GM21786 (cell line): ENCODE measurements at regions not wholly inside any gene's neighbourhood (a gene's known extent, or its start where the extent isn't known, plus 50 kb on each side); places are given as distances from the start of the nearest gene placed in this dataset.

Source experiments
- ATAC-seq: cut with Tn5 transposase; IDR thresholded peaks from one replicate; pipeline ENCODE4 v1.9.1; 2021; ENCODE audit not compliant: unreplicated experiment

DNA sequence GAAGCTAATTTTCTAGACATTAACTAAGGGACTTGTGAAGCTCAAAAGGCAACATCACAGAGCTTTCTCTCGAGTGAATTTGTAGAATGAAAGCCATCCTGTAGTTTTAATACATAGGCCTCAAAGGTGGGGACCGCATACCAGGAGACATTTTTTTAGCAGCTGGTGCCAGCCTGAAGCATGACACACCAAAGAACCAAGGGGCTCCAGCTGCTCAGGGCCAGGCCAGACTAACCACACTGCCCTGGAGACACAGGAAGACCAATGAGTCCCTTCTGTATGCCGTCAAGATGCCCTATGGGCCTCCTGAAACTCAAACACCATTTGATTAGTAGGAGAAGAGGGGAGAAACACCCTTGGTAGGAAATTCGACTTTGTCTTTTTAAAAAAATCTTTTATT lies 113.9 kb upstream of the CACNA1E start:
- ATAC-seq = no peak

DNA sequence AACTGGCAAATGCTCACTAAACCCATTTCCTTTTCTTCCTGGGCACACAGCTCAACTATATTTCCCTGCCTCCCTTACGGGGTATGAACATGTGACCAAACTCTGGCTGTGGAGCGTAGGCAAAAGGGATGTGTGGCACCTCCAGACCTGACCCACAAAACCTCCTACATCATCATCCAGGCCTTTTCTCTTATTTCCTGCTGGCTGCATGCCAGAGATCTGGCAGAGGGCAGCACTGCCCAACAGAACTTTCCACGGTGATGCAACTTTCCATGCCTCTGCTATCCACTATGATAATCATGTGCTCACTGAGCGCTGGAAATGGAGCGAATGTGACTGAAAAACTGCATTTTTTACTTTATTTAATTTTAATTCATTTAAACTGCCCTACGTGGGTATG lies 99.6 kb upstream of the CACNA1E start:
- no peak for ATAC-seq

DNA sequence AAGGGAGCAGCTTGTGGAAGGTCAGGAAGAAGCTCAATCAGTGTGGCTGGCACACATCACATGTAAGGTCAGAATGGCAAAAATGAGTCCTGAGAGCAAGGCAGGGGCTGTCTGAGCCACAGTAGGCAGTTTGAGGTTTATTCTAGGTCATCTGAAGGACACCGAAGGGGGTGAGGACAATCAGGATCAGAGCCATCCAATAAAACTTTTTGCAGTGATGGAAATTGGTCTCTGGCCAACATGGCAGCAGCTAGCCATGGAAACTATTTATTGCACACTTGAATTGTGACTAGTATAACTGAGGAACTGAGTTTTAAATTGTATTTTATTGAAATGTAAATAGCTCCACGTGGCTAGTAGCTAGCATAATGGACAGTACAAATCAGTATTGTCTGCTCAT lies 97.0 kb upstream of the CACNA1E start:
- ATAC-seq = no peak

DNA sequence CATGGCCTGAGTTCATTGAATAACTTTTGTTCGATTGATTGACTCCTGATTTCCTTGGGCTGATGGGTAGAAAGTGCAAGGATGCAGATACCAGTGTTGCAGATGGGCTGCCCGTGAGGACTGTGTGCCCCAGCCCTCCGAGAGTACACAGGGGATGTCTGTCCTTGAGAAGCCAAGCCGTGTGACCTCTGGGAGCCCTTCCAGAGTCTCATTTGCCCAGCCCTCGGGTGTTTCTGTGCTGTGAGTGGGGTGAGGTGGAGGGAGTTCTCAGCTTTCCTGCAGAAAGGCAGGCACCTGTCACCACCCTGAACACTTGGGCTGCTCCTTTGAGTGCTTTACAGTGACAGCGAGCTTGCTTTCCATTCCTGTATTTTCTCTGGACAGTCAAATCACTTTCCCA lies 96.4 kb upstream of the CACNA1E start:
- ATAC-seq = no peak

DNA sequence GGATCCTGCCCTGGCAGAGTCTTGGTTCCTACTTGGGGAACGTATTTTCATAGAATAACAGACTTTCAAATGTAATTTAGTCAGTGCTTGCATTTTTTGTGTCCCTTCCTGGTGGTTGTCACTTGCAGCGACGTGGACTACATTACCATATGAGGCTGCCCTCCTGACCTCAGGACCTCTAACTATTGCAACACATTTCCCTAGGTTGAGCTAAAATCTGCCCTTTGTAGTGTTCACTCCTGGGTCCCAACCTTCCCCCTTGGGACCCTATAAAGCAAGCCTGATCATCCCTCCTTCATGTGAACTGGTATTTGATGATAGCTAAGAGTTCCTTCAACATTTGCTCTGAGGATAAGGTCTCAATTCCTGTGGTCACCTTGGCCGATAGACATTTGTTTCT lies 95.6 kb upstream of the CACNA1E start:
- ATAC-seq = no peak

DNA sequence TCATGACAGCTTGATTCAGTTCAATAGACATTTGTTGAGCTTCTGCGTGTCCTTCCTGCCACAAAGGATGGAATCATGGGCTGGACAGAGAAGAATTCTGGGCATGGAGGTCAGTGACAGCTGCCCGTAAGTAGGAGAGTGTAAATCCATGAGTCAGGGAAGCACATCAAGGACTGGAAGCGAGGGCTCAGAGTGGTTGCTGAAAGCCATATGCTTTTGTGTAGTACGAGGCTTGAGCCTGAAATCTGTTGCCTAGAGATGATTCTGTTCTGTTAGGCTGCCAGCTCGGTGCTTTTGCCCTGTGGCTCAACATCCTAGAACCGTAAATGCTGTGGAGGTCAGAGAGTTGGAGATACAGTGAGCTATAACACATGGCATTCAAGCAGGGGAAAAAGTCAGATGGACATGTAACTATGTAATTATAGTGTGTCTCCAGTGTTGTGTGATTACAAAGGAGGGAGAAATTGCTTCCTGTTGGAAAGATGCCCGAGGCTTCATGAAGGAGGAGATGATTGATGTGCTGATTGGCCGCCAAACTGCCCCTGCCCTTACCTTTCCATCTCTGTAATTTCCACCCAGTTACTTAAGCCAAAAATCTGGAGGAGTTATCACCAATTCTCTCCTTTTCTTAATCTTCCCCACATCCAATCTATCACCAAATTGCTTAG lies 92.8 kb upstream of the CACNA1E start:
- no peak for ATAC-seq

DNA sequence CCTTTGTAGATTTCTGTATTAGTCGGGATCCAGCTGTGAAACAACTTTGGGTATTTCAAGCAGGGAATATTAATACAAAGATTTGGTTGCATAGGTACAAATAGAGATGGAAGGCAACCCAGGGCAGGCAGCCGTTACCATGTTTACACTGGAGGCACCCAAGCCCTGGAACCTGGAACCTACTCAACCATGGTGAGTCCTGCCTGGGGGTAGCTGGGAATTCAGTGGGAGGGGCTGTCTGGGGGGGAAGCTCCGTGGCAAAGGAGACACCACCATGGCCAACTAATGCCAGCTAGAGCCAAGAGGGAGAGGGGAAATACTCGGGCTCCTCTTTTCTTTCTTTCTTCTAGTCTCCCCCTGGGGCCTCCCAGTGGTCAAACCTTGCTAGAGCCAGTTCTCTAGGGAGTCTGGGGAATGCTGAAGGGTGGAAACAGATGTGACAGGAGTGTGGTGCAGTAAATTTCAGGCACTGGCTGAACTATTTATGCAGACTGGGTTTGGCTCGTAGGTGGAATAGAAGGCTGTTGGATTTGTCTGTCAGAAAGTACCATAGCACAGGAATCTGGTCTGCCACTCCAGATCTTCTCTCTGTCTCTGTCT lies 91.9 kb upstream of the CACNA1E start:
- no peak for ATAC-seq

DNA sequence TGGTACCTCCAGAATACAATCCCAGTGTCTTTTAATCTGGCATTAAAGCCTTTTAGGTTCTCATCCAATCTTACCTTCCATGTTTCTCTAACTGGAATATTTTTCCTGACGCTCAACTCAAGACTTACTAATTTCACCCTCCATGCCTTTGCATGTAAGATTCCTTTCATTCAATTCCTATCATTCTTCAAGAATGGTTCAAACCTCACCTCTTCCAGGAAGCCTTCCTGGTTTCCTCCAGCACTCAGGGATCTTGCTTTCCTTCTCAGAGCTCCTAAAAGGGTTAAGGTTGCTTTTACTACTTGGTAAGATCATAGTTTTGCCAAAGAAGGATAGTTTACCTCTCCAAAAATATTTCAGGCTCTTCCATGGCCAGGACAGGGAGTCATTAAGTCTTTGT lies 91.2 kb upstream of the CACNA1E start:
- no peak for ATAC-seq

DNA sequence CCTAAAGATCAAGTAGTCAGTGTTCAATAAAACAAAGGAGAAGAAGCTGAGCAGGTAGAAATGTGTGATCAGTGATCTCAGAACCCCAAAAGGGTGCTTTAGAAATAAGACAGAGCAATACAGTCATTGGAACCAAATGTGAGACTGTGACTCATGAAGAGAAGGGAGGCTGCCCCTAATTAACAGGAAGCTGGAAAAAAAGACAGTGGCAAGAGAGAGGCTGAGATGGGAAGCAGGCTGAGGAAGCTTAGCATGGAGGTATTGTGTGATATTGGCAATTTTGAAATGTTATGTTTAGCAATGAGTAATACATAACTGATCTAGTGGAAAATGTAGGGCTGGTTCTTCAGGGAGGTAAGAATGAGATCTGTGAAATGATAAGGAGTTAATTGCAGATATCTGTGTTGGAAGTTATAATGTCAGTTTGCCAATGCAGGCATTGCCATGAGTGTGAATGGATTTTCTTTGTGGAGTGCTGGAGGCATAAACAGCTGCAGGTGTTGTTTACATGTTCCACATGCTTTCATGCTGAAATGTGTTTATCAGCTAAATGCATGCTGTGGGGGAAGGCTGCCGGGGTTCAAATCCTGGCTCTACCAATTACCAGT lies 90.6 kb upstream of the CACNA1E start:
- no peak for ATAC-seq

DNA sequence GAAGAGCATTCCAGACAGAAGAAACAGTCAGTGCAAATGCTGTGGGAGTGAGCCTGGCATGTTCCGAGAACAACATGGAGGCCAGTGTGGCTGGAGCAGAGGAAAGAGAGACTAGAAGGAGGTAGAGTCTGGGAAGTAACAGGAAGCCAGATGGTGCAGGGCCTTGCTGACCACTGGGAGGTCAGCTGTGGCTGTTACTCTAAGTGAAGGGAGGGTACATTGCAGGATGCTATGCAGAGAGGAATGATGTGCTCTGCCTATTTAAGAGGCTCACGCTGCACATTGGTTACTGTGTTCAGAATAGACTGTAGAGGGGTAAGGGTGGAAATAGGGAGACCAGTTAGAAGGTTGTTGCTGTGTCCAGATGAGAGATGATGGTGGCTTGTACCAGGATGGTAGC lies 88.6 kb upstream of the CACNA1E start:
- no peak for ATAC-seq

DNA sequence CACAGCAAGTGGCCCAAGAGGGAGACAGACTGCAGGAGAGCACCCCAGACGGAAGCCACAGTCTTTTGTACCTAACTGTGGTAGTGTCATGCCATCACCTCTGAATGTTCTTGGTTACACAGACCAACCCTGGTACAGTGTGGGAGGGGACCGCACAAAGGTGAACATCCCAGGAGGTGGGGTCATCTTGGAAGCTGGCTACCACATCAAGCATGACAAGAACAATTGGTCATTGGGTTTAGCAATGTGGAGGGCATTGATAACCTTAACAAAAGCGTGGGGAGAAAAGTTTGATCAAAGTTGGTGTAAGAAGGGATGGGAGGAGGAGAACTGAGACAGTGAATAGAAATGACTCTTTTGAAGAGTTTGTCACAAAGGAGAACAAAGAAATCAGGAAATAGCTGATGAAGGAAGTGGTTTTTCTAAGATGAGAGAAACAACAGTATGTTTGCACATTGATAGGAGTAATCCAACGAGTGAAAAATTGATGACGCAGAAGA lies 87.1 kb upstream of the CACNA1E start:
- ATAC-seq = no peak

DNA sequence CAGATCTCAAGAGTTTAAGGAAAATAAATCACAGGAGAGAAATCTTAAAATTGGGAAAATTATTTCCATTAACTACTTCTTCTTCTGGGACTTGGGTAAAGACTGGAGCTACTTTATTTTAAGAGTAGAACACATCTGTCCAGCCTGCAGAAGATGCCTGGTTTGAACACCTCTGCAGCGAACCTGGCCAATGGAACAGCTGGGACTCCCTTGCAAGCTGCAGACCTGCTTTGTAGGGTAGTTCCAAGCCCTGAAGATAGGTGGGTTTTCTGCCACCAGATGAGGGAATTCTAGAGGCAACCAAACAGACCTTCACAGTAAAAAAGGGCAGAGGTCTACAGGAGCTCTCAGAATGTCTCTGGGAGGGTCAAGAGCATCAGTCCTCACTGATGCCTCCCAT lies 86.5 kb upstream of the CACNA1E start:
- no peak for ATAC-seq

DNA sequence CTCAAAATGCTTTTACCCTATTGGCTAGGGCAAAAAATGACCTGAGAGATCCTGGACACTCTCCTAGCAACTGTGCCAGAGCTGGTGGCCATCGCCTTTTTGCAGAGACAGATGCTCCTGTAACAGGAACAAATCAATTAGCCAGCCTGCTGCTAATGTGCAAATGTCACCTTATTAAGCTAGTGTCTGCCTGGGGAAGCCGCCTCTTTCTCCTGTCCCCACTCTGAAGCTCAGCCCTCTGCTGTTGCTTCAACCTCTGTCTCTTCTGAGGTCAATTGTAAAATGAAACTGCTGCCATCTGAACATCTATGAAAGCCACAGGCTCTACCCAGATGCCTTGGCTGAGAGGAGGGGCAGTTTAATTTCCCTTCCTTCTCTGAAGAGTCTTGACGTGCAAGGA lies 85.5 kb upstream of the CACNA1E start:
- peak; percentile 80 for ATAC-seq

DNA sequence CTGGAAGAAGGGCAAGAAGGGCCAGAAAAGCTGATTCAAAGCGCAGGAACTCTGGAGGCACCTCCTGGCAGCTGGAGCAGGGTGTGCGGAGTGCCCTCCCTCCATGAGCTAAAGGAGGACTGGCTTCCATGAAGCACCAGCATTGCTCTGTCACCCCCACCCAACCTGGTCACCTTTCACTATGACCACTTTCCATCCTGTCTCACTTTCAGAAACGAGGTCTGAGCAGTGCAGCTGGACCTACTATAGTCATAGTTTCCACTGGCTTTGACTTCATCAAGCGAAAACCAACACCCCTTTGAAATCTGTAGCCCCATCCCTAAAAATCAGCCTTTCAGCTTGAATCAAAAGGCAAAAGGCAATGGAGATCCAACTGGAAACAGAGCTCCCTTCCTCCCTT lies 84.8 kb upstream of the CACNA1E start:
- ATAC-seq = peak; percentile 87

DNA sequence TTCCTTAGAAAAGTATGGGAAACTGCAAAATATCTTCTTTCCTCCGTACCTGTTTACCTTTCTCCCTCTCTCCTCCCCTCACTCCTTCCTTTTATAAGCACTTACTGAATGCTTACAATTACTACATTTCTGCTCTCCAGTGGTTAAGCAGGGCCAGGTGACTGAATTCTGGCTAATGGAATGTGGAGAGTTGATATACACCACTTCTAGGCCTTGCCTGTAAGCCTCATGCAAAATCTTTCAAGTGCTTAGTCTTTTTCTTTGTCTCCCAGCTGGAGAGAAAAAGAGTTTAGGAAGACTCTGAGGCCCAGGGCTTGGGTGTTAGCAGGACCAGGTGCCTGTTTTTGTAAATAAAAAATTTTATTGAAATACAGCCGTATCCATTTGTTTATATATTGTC lies 77.7 kb upstream of the CACNA1E start:
- ATAC-seq = no peak

DNA sequence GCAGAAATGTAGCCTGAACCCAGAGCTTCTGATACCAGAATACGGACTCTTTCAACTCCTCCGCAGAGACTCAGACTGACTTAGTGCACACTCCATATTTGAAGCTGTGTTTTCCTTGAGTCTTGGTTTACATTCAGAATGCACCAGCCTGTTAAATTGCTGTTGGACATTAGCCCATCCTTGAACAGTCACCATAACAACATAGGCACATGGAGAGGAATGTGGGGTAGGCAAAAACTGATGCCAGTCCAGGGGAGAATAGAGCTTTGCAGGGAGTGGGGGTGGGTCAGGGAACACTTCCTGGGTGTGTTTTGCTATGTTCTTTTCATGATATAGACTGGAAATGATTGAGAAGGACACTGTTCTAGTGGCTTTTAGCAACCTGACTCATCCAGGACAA lies 76.3 kb upstream of the CACNA1E start:
- no peak for ATAC-seq

DNA sequence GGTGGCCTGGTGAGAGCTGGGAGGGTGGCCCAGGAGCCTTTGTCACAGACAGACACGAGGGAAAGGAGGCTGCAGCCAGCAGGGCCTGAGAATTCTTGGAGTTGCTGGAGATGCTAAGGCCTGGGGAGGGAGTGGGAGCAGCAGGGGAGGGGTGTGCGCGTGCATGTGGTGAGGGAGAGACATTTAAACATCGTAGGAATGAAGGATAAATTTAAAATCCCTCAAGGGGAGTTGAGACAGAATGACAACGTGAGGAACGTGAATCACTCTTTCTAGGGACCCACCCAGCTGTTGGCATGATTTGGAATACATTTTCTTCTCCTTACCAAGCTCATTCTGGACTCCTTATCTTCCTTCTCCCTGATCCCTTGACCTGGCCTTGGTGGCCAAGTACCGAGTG lies 73.3 kb upstream of the CACNA1E start:
- ATAC-seq = no peak

DNA sequence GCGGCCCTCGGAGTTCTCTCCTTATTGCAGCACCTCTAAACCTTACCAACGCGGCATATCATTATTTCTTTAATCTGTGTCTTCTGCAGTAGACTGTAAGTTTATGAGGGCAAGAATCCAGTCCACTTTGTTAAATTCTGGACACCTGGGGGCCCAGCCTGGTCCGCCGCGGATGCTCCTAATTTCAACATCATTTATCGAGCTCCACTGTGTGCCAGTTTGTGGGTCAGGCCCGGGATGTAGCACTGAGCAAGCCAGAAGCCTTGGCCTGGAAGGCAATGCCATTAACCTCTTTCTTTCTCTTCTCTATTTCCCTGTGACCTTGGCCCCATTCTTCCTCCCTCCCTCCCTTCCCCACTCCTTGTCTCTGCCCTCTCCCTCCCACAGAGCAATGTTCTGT lies 70.6 kb upstream of the CACNA1E start:
- ATAC-seq = no peak

DNA sequence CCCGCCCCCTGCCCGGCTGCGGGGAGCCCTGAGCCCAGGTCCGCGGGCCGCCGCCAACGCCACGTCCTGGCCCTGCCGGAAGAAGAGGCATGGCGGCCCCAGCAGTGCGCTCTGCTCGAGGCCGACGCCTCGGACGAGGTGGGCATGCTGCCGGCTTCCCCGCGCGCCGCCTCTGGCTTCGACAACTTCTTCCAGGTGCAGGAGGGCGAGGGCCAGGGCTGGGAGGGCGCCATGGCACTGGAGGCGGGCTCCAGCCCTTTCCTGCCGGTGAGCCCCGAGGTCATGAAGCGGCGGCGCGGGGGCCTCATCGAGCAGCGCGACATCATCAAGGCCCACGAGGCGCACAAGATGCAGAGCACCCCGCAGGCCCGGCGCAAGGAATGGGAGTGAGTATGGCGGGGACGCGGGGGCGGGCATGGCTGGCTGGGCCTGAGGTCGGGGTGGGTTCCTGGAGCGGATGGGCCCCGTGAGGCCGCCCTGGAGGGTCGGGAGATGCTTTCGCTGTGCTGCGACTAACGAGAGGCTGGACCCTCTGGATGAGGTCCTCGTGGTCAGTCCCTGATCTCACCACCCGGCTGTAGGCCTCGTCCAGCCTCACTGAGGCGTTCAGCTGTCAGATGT lies 70.0 kb upstream of the CACNA1E start:
- no peak for ATAC-seq

DNA sequence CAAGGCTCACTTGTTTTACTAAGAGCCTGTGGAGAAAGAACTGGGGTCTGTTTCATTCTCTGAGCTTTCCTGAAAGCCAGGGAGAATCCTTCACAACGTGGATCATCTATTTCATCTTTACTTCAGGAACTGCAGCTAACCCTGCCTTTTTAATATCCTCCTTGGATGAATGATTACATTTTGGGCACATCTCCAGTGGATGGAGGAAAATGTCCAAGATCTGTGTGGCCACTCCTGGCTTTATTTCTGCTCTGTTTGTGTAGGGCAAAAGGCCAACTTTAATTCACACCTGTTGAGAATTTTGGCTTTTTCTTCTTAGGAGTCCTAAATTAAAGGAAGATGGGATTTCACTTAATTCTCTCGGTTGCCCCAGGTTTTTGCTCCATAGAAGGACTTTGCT lies 69.5 kb upstream of the CACNA1E start:
- no peak for ATAC-seq

DNA sequence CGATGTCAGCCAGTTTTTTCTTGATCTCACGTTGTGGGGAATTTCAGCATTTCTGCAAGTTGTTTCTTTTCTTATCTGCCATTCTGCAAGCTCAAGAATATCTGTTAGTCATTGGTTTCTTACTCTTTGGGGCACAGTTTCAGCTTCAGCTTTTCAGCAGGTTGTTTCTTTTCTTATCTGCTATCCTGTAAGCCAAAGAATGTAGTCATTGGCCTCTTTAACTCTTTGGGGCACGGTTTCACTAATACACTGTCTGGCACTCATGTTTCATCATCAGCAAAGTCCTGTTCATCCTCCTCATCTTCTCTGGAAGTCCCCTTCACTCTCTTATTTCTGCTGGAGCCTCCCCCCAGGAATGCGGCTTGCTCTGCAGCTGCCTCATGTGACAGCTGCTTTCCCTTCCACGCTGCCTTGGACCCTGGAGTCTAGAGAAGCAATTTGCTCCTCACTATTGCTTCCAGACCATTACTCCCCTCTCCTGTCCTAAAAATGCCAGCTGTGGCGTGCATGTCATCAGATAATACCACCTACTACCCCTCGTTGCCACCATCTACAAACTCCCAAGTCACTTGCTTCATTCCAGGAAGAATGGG lies 67.0 kb upstream of the CACNA1E start:
- no peak for ATAC-seq

DNA sequence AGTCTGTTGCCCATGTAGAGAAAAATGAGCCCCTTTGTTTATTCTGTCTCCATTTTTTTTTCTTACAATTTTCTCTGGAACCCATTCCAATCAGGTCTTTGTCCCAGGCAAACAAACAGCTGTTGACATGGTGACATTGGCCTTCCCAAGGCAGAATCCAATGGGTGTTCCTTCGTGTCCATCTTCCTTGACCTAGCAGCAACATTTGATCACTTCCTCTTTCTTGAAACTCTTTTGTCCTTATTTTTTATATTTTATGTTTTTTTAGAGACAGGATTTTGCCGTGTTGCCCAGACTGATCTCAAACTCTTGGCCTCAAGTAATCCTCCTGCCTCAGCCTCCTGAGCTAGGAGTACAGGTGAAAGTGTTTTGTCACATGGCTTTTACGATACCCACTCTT lies 65.4 kb upstream of the CACNA1E start:
- no peak for ATAC-seq
